Left renal cortex interstitium (tissue), 4 donors: ENCODE measurements at regions not wholly inside any gene's neighbourhood (a gene's known extent, or its start where the extent isn't known, plus 50 kb on each side); places are given as distances from the start of the nearest gene placed in this dataset.
"Not testable (repeated sequence)": the region's sequence is repeated elsewhere in the genome, so short reads cannot be mapped to it uniquely, and the experiment has no call there.

Experiments
- DNase-seq, 4 donors: peaks; one replicate each; pipeline ENCODE4 v3.0.0-alpha.2; 2013; ENCODE audit warnings: low read depth in 4 of 4, low spot score in 2 of 4, missing footprints in 1 of 4

DNA sequence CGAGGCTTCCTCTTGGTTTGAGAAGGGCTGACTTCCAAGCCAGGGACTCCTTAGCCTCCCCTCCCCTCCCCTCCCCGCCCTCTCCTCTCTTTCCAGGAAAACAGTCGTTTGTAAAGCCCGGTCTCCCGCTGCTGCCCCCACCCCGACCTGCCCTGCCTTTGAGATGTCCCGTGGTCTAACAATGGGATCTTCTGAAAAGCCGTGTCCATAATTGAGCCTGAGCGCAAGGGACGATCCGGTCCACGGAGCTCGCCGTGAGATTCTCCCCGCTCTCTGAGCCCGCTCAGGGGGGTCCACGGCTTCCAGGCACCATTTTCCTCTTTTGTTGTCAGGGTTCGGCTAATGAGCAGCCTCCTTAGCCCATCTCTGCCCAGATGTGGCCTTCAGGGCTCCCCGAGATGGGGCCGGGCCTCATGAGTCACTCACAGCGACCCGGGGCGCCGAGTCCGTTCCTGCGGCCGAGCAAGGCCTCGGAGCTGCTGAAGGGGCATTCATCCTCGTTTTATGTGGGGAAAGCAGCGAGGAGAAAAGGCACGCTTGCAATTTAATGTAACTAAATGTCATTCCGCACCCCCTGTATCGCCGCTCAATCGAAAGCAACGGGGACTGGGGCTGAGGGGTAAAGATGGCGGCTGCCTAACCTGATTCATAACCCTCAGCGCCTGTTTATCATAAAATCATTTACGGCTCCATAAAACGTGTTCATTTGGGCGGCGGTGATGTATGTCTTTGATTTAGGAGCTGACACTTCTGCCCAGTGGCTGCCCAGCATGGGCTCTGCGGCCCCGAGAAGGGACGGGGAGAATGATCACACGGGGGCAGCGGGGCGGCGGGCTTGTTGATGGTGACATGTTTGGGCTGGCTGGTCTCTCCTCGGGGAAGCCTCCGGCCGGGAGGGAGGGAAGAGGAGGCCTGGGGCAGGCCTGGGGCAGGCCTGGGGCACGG lies 232.6 kb upstream of the C1orf174 start:
- DNase-seq, result no peak

DNA sequence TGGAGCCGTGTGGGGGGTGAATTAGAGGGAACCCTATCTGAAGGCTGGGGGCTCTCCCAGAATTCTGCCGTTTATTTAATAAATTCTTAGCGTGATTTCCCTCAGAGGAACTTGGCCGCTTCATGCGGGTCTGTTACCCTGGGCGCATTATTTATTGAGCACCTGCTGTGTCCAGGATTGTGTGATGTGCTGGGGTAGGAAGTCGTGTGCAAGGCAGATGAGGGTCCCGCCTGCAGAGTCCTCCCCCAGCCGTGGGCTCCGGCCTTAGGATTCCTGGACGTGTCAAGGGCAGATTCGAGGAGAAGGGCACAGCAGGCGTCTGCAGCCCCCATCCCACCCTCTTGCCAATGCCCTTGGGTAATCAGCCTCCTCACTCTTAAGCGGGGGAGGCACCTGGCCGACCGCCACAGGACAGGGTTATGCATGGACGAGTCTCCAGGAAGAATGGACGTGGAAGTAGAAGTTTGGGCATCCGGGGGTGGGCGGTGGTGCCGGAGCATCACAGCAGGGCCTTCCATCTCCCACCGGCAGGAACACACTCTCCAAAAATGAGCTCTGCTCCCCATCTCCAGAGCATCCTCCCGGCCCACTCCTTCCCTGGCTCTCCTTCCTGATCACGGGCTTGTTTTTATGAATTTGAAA lies 233.3 kb upstream of the C1orf174 start:
- no peak for DNase-seq

DNA sequence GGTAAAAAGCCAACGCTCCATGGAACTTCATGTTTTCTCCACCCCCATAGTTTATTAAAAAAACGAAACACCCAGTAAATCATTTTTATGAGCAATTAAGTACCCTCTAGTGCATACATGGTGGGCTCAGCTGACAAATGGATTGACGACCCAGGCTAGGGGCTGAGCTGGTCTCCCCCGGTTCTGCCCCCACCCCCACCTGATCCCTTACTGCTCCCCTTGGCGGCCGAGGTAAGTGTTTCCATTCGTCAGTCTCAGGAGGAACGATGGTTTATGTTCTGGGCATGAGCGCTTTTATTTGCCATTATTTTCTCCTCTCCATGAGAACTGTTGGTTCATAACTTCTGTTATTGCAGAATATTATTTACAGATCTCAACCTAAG lies 233.9 kb upstream of the C1orf174 start:
- DNase-seq, result no peak

DNA sequence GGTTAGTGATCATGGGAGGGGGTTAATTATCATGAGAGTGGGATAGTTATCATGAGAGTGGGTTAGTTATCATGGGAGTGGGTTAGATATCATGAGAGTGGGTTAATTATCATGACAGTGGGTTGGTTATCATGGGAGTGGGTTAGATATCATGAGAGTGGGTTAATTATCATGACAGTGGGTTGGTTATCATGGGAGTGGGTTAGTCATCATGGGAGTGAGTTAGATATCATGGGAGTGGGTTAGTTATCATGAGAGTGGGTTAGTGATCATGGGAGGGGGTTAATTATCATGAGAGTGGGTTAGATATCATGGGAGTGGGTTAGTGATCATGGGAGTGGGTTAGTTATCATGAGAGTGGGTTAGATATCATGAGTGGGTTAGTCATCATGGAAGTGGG lies 235.8 kb upstream of the C1orf174 start:
- DNase-seq, result not testable (repeated sequence)

- DNase-seq, result no peak
Measured at GRCh38 chr1:4137621-4138415, 237.7 kb upstream of the C1orf174 start.

- DNase-seq, result no peak
Measured at GRCh38 chr1:4139646-4140045, 239.6 kb upstream of the C1orf174 start.

GRCh38 chr1:4140241-4140640 lies 240.2 kb upstream of the C1orf174 start:
- no peak for DNase-seq

- no peak for DNase-seq
Measured at GRCh38 chr1:4140821-4141220, 240.7 kb upstream of the C1orf174 start.

- no peak for DNase-seq
Measured at GRCh38 chr1:4144349-4144971, 244.4 kb upstream of the C1orf174 start.

GRCh38 chr1:4146101-4146500 lies 246.0 kb upstream of the C1orf174 start:
- no peak for DNase-seq

- no peak for DNase-seq
Measured at GRCh38 chr1:4146614-4147013, 246.5 kb upstream of the C1orf174 start.

DNA sequence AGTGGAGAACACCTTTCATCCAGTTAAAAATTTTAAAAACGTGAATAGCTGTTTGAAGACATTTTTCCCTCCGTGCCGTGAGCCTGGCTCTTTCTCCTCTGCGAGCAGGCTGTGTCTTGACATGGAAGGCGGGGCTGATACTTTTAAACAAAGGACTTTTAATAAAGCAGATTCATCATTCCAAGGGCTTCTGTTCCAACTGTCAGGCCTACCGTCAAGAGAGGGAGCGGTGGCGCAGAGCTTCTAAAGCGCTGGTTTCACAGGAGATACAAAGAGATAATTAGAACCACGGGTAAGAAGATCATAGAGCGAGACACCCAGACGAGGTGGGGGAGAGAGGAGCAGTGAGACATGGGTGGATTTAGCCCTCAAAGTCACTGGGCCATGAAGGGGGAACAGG lies 247.4 kb upstream of the C1orf174 start:
- DNase-seq, result no peak

DNA sequence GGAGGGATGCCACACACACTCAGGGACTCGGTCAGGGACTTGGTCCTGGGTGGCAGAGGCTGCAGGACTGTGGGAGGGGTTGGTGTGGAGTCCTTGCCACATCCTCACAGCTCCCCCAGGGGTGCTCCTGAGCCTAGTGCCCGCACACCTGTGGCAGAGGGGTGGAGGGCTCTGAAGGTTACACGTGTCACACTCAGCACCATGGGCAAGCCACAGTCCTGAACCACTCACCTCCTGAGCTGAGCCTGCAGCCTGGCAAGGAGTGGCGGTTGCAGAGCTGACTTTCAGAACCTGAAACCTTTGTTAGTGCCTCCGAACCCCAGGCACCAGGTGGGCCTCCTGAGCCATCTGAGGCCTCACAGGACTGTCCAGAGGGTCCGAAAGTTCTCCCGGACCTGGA lies 249.2 kb upstream of the C1orf174 start:
- no peak for DNase-seq

- DNase-seq, result no peak
Measured at GRCh38 chr1:4149831-4150230, 249.8 kb upstream of the C1orf174 start.

DNA sequence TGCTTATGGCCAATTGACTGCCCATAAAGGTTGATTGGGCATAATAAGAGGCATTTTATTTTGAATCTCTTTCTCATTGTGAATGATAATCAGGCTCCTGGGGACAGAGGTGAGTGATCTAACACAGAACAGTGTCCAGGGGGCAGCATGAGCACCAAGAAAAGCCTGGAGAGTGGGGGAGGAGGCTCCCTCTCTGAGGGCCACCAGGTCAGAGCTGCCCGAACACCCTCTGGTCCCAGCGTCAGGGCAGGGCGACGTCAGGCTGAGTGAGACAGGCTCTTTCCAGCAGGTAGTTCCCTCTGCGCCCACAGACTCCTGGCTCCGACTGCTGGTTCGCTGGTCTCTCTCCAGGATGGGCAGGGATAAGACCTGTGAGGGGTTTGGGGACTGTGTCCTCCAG lies 250.2 kb upstream of the C1orf174 start:
- DNase-seq, result no peak

- DNase-seq, result no peak
Measured at GRCh38 chr1:4152266-4152665, 252.2 kb upstream of the C1orf174 start.

GRCh38 chr1:4153571-4153970 lies 253.5 kb upstream of the C1orf174 start:
- no peak for DNase-seq

- no peak for DNase-seq
Measured at GRCh38 chr1:4156241-4156973, 256.3 kb upstream of the C1orf174 start.

GRCh38 chr1:4160181-4160580 lies 260.1 kb upstream of the C1orf174 start:
- DNase-seq, result no peak

- DNase-seq, result no peak
Measured at GRCh38 chr1:4161366-4162006, 261.4 kb upstream of the C1orf174 start.
